Thyroid gland (tissue), 4 donors: ENCODE measurements at regions not wholly inside any gene's neighbourhood (a gene's known extent, or its start where the extent isn't known, plus 50 kb on each side); places are given as distances from the start of the nearest gene placed in this dataset.
"Not testable (repeated sequence)": the region's sequence is repeated elsewhere in the genome, so short reads cannot be mapped to it uniquely, and the experiment has no call there.

ENCODE experiments used
- DNase-seq, 2 donors: peaks; one replicate each; pipeline ENCODE4 v3.0.0-alpha.2; 2019
- H3K27ac ChIP-seq, 3 donors: fragments of 200-600 bp; sonication (generic); 1 replicate in 2 of 3; 2 replicates in 1 of 3; pipeline ENCODE4 v1.5.1; 2016 to 2019; ENCODE audit warnings: mild to moderate bottlenecking in 1 of 3, moderate library complexity in 1 of 3
- H3K27me3 ChIP-seq: fragments of 200-600 bp; sonication (generic); one replicate; pipeline ENCODE4 v1.5.1; 2019
- H3K36me3 ChIP-seq, 2 donors: fragments of 200-600 bp; sonication (generic); one replicate each; pipeline ENCODE4 v1.5.1; 2016 to 2019
- H3K4me1 ChIP-seq, 2 donors: fragments of 200-600 bp; sonication (generic); one replicate each; pipeline ENCODE4 v1.5.1; 2017 to 2019
- H3K4me3 ChIP-seq, 3 donors: fragments of 200-600 bp; sonication (generic); replicated peaks in 1 of 3; 1 replicate in 2 of 3; 2 replicates in 1 of 3; pipeline ENCODE4 v1.5.1; 2016; ENCODE audit warnings: mild to moderate bottlenecking in 1 of 3
- H3K9me3 ChIP-seq: fragments of 200-600 bp; sonication (generic); one replicate; pipeline ENCODE4 v1.5.1; 2017
- POLR2A ChIP-seq, 2 donors: fragments of 450-650 bp; IDR thresholded peaks; one replicate each; pipeline ENCODE4 v1.6.1; 2017; ENCODE audit warnings: antibody characterized with exemption in 2 of 2, mild to moderate bottlenecking in 2 of 2, moderate library complexity in 1 of 2
- WGBS, 2 donors: methylation state at CpG; one replicate each; pipeline ENCODE4 v1.1.5; 2017; 5-methylcytosine and 5-hydroxymethylcytosine counted together
- intact Hi-C: fragments of 100-400 bp; cut with DNase I; formaldehyde crosslinking; loops from one replicate; pipeline ENCODE4 v1.15.1; 2023
- TF ChIP-seq, protein P1 (sequence below), 6 experiments: fragments of 200-600 bp in 3 of 6; fragments of 450-650 bp in 3 of 6; sonication (generic) in 3 of 6; IDR thresholded peaks; one replicate each; pipeline ENCODE4 v1.5.1; 2016 to 2019; ENCODE audit warnings: antibody characterized with exemption in 6 of 6, mild to moderate bottlenecking in 2 of 6, inconsistent platforms in 1 of 6, moderate library complexity in 1 of 6

GRCh38 chr10:71912431-71912830, 51.8 kb upstream of the CHST3 start:
- TF ChIP-seq, protein P1, sequence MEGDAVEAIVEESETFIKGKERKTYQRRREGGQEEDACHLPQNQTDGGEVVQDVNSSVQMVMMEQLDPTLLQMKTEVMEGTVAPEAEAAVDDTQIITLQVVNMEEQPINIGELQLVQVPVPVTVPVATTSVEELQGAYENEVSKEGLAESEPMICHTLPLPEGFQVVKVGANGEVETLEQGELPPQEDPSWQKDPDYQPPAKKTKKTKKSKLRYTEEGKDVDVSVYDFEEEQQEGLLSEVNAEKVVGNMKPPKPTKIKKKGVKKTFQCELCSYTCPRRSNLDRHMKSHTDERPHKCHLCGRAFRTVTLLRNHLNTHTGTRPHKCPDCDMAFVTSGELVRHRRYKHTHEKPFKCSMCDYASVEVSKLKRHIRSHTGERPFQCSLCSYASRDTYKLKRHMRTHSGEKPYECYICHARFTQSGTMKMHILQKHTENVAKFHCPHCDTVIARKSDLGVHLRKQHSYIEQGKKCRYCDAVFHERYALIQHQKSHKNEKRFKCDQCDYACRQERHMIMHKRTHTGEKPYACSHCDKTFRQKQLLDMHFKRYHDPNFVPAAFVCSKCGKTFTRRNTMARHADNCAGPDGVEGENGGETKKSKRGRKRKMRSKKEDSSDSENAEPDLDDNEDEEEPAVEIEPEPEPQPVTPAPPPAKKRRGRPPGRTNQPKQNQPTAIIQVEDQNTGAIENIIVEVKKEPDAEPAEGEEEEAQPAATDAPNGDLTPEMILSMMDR (IDR thresholded peaks at IDR 0.05) = no peak
- TF ChIP-seq POLR2A (IDR thresholded peaks at IDR 0.05) = no peak
- intact Hi-C loops = no loop called here
- no peaks in the 10 kb centered on the region for H3K4me1 ChIP-seq
- no peaks in the 10 kb centered on the region for H3K36me3 ChIP-seq
- WGBS, 2 donors = 93 to 98% methylated on average over 2 of the region's 2 CpGs
- H3K9me3 ChIP-seq = no peaks in the 10 kb centered on the region
- no peak overlapping the region for H3K4me3 ChIP-seq
- no peaks in the 10 kb centered on the region for H3K27me3 ChIP-seq
- DNase-seq = no peak
- no peak overlapping the region for H3K27ac ChIP-seq

- no peak for DNase-seq
- H3K4me1 ChIP-seq = no peaks in the 10 kb centered on the region
- TF ChIP-seq, protein P1 (IDR thresholded peaks at IDR 0.05) = no peak
- no peak for TF ChIP-seq POLR2A (IDR thresholded peaks at IDR 0.05)
- WGBS, 2 donors = 86 to 89% methylated on average over 10 of the region's 10 CpGs
- no peaks in the 10 kb centered on the region for H3K9me3 ChIP-seq
- no peaks in the 10 kb centered on the region for H3K36me3 ChIP-seq
- intact Hi-C loops = no loop called here
- H3K4me3 ChIP-seq = no peak overlapping the region
- H3K27me3 ChIP-seq = no peaks in the 10 kb centered on the region
- no peak overlapping the region for H3K27ac ChIP-seq
Observed at GRCh38 chr10:71911296-71911953, 52.8 kb upstream of the CHST3 start.

DNA sequence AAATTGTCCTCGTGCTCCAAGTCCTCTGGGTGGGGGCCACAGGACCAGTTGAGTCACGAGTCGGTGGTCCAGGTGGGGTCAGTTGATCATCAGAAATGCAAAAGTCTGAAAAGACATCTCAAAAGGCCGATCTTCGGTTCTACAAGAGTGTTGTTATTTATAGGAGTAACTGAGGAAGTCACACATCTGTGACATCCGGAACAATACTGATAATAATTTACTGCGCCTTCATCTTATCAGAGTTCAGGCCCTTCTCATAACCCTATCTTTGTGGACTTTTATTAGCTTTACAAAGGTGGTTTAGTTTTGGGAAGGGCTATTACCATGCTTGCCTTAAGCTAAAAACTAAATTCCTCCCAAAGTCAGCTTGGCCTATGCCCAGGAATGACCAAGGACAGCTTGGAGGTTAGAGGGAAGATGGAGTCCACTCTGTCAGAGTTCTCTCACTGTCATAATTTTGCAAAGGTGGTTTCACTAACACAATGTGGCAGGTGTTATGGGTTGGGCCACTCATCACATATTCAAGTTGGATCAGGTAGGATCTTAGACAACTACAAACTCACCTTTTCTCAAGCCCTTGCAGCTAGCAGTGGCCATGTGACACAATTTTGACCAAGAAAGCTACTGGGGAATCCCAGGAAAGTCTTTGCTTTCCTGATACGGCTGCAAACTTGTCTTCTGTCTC, 54.7 kb upstream of the CHST3 start:
- no peaks in the 10 kb centered on the region for H3K9me3 ChIP-seq
- no peaks in the 10 kb centered on the region for H3K27me3 ChIP-seq
- WGBS, 2 donors = 88 to 90% methylated on average over 8 of the region's 8 CpGs
- no peak overlapping the region for H3K4me3 ChIP-seq
- intact Hi-C loops = no loop called here
- no peak for DNase-seq
- H3K27ac ChIP-seq = no peak overlapping the region
- no peaks in the 10 kb centered on the region for H3K4me1 ChIP-seq
- H3K36me3 ChIP-seq = no peaks in the 10 kb centered on the region
- TF ChIP-seq POLR2A (IDR thresholded peaks at IDR 0.05) = no peak
- TF ChIP-seq, protein P1 (IDR thresholded peaks at IDR 0.05) = no peak

GRCh38 chr10:71908998-71909397, 55.2 kb upstream of the CHST3 start:
- Histone ChIP-seq H3K27me3 (no peaks in the 10 kb centered on the region), H3K4me1 (no peaks in the 10 kb centered on the region), H3K36me3 (no peaks in the 10 kb centered on the region), H3K9me3 (no peaks in the 10 kb centered on the region), H3K4me3 (no peak overlapping the region), H3K27ac (no peak overlapping the region)
- DNase-seq = no peak
- 89 to 94% methylated on average over 5 of the region's 5 CpGs for WGBS, 2 donors
- intact Hi-C loops = no loop called here
- TF ChIP-seq POLR2A (IDR thresholded peaks at IDR 0.05) = no peak
- TF ChIP-seq, protein P1 (IDR thresholded peaks at IDR 0.05) = no peak

DNA sequence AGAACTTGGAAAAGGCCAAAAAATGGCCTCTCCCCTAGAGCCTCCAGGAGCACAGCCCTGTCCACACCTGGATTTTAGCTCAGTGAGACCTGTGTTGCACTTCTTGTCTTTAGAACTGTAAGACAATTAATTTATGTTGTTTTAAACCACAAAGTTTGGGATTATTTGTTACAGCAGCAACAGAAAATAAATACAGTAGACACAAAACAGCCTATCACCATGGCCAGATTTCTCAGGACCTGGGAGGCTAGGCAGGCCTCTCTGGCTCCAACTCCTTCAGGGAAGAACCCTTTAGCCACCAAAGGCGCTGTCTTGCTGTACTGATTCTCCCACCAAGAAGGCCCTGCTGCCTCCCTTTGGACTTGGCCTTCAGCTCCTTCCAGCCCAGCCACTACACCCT, 54.1 kb upstream of the PSAP start:
- Histone ChIP-seq H3K4me1 (peaks cover 0 to 6% of the 10 kb centered on the region in 2 donors), H3K27me3 (no peaks in the 10 kb centered on the region), H3K36me3 (no peaks in the 10 kb centered on the region), H3K9me3 (no peaks in the 10 kb centered on the region), H3K4me3 (no peak overlapping the region), H3K27ac (no peak overlapping the region)
- TF ChIP-seq, protein P1 (IDR thresholded peaks at IDR 0.05) = no peak
- TF ChIP-seq POLR2A (IDR thresholded peaks at IDR 0.05) = no peak
- DNase-seq = no peak
- WGBS, 2 donors = 73 to 100% methylated on average over 1 of the region's 1 CpG
- intact Hi-C loops = no loop called here

DNA sequence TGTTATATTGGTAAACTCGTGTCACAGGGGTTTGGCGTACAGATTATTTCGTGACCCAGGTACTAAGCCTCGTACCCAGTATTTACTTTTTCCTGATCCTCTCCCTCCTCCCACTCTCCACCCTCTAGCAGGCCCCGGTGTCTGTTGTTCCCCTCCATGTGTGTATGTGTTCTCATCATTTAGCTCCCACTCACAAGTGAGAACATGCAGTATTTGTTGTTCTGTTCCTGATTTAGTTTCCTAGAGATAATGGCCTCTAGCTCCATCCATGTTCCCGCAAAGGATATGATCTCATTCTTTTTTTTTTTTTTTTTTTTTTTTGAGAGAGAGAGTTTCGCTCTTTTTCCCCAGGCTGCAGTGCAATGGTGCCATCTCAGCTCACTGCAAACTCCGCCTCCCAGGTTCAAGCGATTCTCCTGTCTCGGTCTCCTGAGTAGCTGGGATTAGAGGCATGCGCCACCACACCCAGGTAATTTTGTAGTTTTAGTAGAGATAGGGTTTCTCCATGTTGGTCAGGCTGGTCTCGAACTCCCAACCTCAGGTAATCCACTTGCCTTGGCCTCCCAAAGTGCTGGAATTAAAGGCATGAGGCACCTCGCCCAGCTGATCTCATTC, 52.7 kb upstream of the PSAP start:
- intact Hi-C loops = loop anchor here (5.0 kb wide), 1 partner anchor 49 kb away; no protein-coding TSS in a partner anchor
- peaks cover 9 to 20% of the 10 kb centered on the region in 2 donors for H3K4me1 ChIP-seq
- not testable (repeated sequence) for DNase-seq, H3K4me3 ChIP-seq, H3K9me3 ChIP-seq, H3K27me3 ChIP-seq, H3K36me3 ChIP-seq, H3K27ac ChIP-seq
- 77 to 89% methylated on average over 13 of the region's 13 CpGs for WGBS, 2 donors
